SK-N-SH (cell line): ENCODE measurements at regions not wholly inside any gene's neighbourhood (a gene's known extent, or its start where the extent isn't known, plus 50 kb on each side); places are given as distances from the start of the nearest gene placed in this dataset.
A peak's percentile ranks its signal among the peaks of the same experiment; 100 is the strongest.

Experiments used
- CTCF ChIA-PET: fragments of 300-600, 350-600 bp; formaldehyde crosslinking; extraction: SDS; loops from one replicate; lab custom pipeline; 2021; lab: Yijun Ruan, JAX
- POLR2A ChIA-PET: fragments of 350-600 bp; sonication (Branson Sonifier 250); formaldehyde crosslinking; extraction: SDS; loops from one replicate; lab custom pipeline; 2020; ENCODE audit warnings: antibody characterized with exemption, inconsistent platforms; lab: Yijun Ruan, JAX
- DNase-seq: peaks from one replicate; pipeline ENCODE4 v3.0.0; 2012
- H2AFZ ChIP-seq: fragments of 200-600 bp; sonication (generic); 2 replicates; pipeline ENCODE4 v1.8.1; 2016; ENCODE audit warnings: antibody characterized with exemption, mild to moderate bottlenecking, low read depth
- H3F3A ChIP-seq: fragments of 200-600 bp; sonication (generic); replicated peaks from 2 replicates; pipeline ENCODE3; 2016; ENCODE audit warnings: antibody characterized with exemption, mild to moderate bottlenecking; ENCODE audit not compliant: insufficient read depth
- H3K27ac ChIP-seq, 2 experiments: fragments of 200-500 bp in 1 of 2; fragments of 200-600 bp in 1 of 2; sonication (Bioruptor generic) in 1 of 2; sonication (generic), shearing (Covaris generic) in 1 of 2; 2 replicates each; pipeline versions ENCODE4 v1.5.1 to v1.6.1; 2014 to 2016; ENCODE audit warnings: low read depth in 2 of 2, inconsistent platforms in 1 of 2, low read length in 1 of 2, mild to moderate bottlenecking in 1 of 2, mixed read lengths in 1 of 2
- H3K27me3 ChIP-seq: fragments of 200-600 bp; sonication (generic), shearing (Covaris generic); 2 replicates; pipeline ENCODE4 v1.6.1; 2016; ENCODE audit warnings: mixed run types; ENCODE audit not compliant: insufficient read depth
- H3K36me3 ChIP-seq, 2 experiments: fragments of 200-500 bp in 1 of 2; fragments of 200-600 bp in 1 of 2; sonication (Bioruptor generic) in 1 of 2; sonication (generic) in 1 of 2; replicated peaks in 1 of 2; 2 replicates each; pipeline versions ENCODE3 to v1.5.1; 2014 to 2016; ENCODE audit warnings: low read length in 1 of 2, mild to moderate bottlenecking in 1 of 2; ENCODE audit not compliant: insufficient read depth in 2 of 2, control insufficient read depth in 1 of 2
- H3K4me1 ChIP-seq, 2 experiments: fragments of 200-500 bp in 1 of 2; fragments of 200-600 bp in 1 of 2; sonication (Bioruptor generic) in 1 of 2; sonication (generic), shearing (Covaris generic) in 1 of 2; 2 replicates each; pipeline versions ENCODE4 v1.5.1 to v1.6.1; 2014 to 2016; ENCODE audit warnings: low read depth in 1 of 2, low read length in 1 of 2, mixed run types in 1 of 2; ENCODE audit not compliant: insufficient read depth in 2 of 2, control insufficient read depth in 1 of 2
- H3K4me2 ChIP-seq: fragments of 200-600 bp; sonication (generic), shearing (Covaris generic); 2 replicates; pipeline ENCODE4 v1.6.1; 2017; ENCODE audit warnings: mixed run types
- H3K4me3 ChIP-seq, 2 experiments: fragments of 200-500 bp in 1 of 2; fragments of 200-600 bp in 1 of 2; sonication (Bioruptor generic) in 1 of 2; sonication (generic), shearing (Covaris generic) in 1 of 2; 2 replicates each; pipeline versions ENCODE4 v1.5.1 to v1.8.1; 2014 to 2016; ENCODE audit warnings: low read depth in 2 of 2, inconsistent platforms in 1 of 2, low read length in 1 of 2, mild to moderate bottlenecking in 1 of 2, mixed read lengths in 1 of 2, moderate library complexity in 1 of 2
- H3K79me2 ChIP-seq: fragments of 200-600 bp; sonication (generic); 2 replicates; pipeline ENCODE4 v1.8.1; 2017; ENCODE audit warnings: mild to moderate bottlenecking; ENCODE audit not compliant: insufficient read depth
- H3K9ac ChIP-seq: fragments of 200-600 bp; sonication (generic); 2 replicates; pipeline ENCODE4 v1.6.1; 2017; ENCODE audit warnings: mixed run types
- H3K9me2 ChIP-seq: fragments of 200-600 bp; sonication (generic); 2 replicates; pipeline ENCODE4 v1.6.1; 2017; ENCODE audit warnings: mixed run types
- H3K9me3 ChIP-seq: fragments of 200-600 bp; sonication (generic); 2 replicates; pipeline ENCODE4 v1.6.1; 2017; ENCODE audit warnings: mixed run types, mild to moderate bottlenecking, moderate library complexity
- H4K20me1 ChIP-seq: fragments of 200-600 bp; sonication (generic); 2 replicates; pipeline ENCODE4 v1.6.1; 2017; ENCODE audit warnings: mild to moderate bottlenecking, mixed run types; ENCODE audit not compliant: insufficient read depth
- EP300 ChIP-seq, 2 experiments: IDR thresholded peaks; 2 replicates each; pipeline versions ENCODE4 v1.4.0 to v1.6.1; 2012; ENCODE audit warnings: borderline replicate concordance in 1 of 2, low read depth in 1 of 2, low read length in 1 of 2
- FOXJ3 ChIP-seq: sonication (generic); formaldehyde crosslinking; IDR thresholded peaks from 2 replicates; pipeline ENCODE4 v1.5.1; 2020; ENCODE audit warnings: mild to moderate bottlenecking, missing genetic modification reagents
- FOXM1 ChIP-seq: IDR thresholded peaks from 2 replicates; pipeline ENCODE4 v1.4.0; 2012; ENCODE audit warnings: low read depth, mild to moderate bottlenecking
- GATA2 ChIP-seq: sonication (generic); formaldehyde crosslinking; IDR thresholded peaks from 2 replicates; pipeline ENCODE4 v1.5.0; 2020; ENCODE audit warnings: mild to moderate bottlenecking, missing genetic modification reagents
- JUND ChIP-seq: IDR thresholded peaks from 2 replicates; pipeline ENCODE4 v1.4.0; 2012
- MXI1 ChIP-seq: IDR thresholded peaks from 2 replicates; pipeline ENCODE4 v1.6.1; 2012; ENCODE audit warnings: mild to moderate bottlenecking, low read depth, low read length, improper control_type of control experiment
- RAD21 ChIP-seq: IDR thresholded peaks from 2 replicates; pipeline ENCODE4 v1.6.1; 2012; ENCODE audit warnings: mild to moderate bottlenecking, low read length
- TCF12 ChIP-seq: IDR thresholded peaks from 2 replicates; pipeline ENCODE4 v1.4.0; 2012
- TEAD4 ChIP-seq: IDR thresholded peaks from 2 replicates; pipeline ENCODE4 v1.4.0; 2012; ENCODE audit warnings: mild to moderate bottlenecking, borderline replicate concordance; ENCODE audit not compliant: insufficient read depth
- YY1 ChIP-seq: IDR thresholded peaks from 2 replicates; pipeline ENCODE4 v1.4.0; 2012; ENCODE audit warnings: low read depth, mild to moderate bottlenecking
- WGBS: methylation state at CpG from one replicate; pipeline ENCODE4 v1.1.6; 2017; ENCODE audit warnings: low lambda C conversion rate; 5-methylcytosine and 5-hydroxymethylcytosine counted together
- TF ChIP-seq, protein P1 (sequence below): IDR thresholded peaks from 2 replicates; pipeline ENCODE4 v1.4.0; 2012; ENCODE audit warnings: low read depth, borderline replicate concordance
- TF ChIP-seq, protein P2 (sequence below): IDR thresholded peaks from 2 replicates; pipeline ENCODE4 v1.4.0; 2012; ENCODE audit warnings: low read depth, borderline replicate concordance
- TF ChIP-seq, protein P3 (sequence below): fragments of 150-350 bp; IDR thresholded peaks from 2 replicates; pipeline ENCODE4 v1.6.1; 2017; ENCODE audit warnings: antibody characterized with exemption, low read length, low read depth, borderline replicate concordance
- TF ChIP-seq, protein P4 (sequence below): fragments of 200-600 bp; sonication (generic); IDR thresholded peaks from 2 replicates; pipeline ENCODE4 v1.6.1; 2017; ENCODE audit warnings: antibody characterized with exemption, mild to moderate bottlenecking, moderate library complexity
- TF ChIP-seq, protein P5 (sequence below): fragments of 150-350 bp; IDR thresholded peaks from 2 replicates; pipeline ENCODE4 v1.6.1; 2016; ENCODE audit warnings: mild to moderate bottlenecking, low read depth, low read length
- TF ChIP-seq, protein P6 (sequence below): IDR thresholded peaks from 2 replicates; pipeline ENCODE4 v1.4.0; 2012; ENCODE audit warnings: low read depth

DNA sequence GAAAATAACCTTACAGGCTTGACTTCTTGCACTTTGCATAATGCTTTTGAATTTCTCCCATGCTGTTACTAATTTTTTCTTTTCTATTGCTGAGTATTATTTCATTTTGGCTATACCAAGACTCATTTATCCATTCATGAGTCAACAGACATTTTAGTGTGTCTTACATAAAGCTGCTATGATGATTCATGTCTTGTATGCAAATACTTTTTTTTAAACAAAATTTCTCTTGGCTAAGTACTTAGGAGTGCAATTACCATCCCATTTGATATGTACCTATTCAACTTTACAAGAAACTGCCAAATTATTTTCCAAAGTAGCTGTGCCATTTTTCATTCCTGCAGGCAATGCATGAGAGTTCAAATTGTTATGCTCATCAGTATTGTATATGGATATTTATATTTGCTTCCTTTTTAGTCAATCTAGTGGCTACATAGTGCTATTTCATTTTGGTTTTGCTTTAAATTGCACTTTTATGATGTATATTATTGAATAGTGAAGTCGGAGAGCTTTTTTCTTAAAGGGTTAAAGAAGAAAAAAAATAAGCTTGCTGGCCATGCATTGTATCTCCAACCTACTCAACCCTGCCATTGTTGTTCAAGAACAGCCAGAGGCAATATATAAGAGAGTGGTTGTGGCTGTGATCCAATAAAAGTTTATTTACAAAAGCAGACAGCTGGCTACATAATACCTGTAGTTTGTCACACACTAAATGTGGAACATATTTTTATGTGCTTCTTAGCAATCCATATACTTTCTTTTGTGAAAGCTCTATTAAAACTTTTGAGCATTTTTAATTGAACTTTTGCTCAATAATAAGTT is 862.8 kb downstream of the KCNT2 start:
- Histone ChIP-seq H3F3A (peaks cover 4% of the 10 kb centered on the region), H3K9me3 (no peaks in the 10 kb centered on the region), H3K4me1 (no peaks in the 10 kb centered on the region; a peak in 1 of 4 replicates), H3K27me3 (no peaks in the 10 kb centered on the region), H2AFZ (peak overlapping the region; percentile 71; the same call in 1 of the 2 replicates), H3K4me3 (no peak overlapping the region), H3K79me2 (no peaks in the 10 kb centered on the region), H3K9ac (no peak overlapping the region), H3K9me2 (no peaks in the 10 kb centered on the region), H3K4me2 (no peak overlapping the region), H3K27ac (no peak overlapping the region), H4K20me1 (no peaks in the 10 kb centered on the region), H3K36me3 (no peaks in the 10 kb centered on the region)
- WGBS: 21% methylated on average over 1 of the region's 1 CpG
- ChIA-PET CTCF (interaction anchor here (1.0 to 1.7 kb wide), 3 partner anchors 11 to 28 kb away, joined by 3 to 5 read pairs (median 4); no protein-coding TSS in a partner anchor), POLR2A (no interaction called here)
- TF ChIP-seq, protein P1, sequence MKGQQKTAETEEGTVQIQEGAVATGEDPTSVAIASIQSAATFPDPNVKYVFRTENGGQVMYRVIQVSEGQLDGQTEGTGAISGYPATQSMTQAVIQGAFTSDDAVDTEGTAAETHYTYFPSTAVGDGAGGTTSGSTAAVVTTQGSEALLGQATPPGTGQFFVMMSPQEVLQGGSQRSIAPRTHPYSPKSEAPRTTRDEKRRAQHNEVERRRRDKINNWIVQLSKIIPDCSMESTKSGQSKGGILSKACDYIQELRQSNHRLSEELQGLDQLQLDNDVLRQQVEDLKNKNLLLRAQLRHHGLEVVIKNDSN: no peak
- TF ChIP-seq RAD21 (no peak), YY1 (no peak), FOXJ3 (CRISPR knock-in tag) (no peak), FOXM1 (no peak), TEAD4 (no peak)
- TF ChIP-seq, protein P2, sequence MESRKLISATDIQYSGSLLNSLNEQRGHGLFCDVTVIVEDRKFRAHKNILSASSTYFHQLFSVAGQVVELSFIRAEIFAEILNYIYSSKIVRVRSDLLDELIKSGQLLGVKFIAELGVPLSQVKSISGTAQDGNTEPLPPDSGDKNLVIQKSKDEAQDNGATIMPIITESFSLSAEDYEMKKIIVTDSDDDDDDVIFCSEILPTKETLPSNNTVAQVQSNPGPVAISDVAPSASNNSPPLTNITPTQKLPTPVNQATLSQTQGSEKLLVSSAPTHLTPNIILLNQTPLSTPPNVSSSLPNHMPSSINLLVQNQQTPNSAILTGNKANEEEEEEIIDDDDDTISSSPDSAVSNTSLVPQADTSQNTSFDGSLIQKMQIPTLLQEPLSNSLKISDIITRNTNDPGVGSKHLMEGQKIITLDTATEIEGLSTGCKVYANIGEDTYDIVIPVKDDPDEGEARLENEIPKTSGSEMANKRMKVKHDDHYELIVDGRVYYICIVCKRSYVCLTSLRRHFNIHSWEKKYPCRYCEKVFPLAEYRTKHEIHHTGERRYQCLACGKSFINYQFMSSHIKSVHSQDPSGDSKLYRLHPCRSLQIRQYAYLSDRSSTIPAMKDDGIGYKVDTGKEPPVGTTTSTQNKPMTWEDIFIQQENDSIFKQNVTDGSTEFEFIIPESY: no peak
- TF ChIP-seq, protein P3, sequence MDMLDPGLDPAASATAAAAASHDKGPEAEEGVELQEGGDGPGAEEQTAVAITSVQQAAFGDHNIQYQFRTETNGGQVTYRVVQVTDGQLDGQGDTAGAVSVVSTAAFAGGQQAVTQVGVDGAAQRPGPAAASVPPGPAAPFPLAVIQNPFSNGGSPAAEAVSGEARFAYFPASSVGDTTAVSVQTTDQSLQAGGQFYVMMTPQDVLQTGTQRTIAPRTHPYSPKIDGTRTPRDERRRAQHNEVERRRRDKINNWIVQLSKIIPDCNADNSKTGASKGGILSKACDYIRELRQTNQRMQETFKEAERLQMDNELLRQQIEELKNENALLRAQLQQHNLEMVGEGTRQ: no peak
- TF ChIP-seq, protein P4, sequence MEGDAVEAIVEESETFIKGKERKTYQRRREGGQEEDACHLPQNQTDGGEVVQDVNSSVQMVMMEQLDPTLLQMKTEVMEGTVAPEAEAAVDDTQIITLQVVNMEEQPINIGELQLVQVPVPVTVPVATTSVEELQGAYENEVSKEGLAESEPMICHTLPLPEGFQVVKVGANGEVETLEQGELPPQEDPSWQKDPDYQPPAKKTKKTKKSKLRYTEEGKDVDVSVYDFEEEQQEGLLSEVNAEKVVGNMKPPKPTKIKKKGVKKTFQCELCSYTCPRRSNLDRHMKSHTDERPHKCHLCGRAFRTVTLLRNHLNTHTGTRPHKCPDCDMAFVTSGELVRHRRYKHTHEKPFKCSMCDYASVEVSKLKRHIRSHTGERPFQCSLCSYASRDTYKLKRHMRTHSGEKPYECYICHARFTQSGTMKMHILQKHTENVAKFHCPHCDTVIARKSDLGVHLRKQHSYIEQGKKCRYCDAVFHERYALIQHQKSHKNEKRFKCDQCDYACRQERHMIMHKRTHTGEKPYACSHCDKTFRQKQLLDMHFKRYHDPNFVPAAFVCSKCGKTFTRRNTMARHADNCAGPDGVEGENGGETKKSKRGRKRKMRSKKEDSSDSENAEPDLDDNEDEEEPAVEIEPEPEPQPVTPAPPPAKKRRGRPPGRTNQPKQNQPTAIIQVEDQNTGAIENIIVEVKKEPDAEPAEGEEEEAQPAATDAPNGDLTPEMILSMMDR: no peak
- DNase-seq: no peak

DNA sequence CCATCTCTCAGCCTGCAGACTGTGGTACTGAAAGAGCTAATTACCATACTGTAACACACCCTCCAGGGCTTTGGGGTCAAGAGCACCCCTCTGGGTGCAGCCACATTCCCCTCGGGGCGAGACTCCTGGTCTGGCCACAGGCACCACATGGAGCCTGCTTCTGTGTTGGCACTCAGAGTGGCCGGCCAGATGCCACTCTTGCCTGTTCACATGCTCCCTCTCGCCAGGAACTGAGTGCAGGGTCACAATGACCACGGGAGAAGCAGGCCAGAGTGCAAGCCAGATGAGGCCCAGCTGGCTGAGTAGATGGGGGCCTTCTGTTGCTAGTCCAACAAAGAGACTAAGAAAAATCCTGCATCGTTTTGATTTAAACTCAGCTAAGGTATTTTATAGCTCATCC is 864.0 kb downstream of the KCNT2 start:
- ChIA-PET POLR2A (no interaction called here), CTCF (interaction anchor here (0.9 kb wide), 1 partner anchor 17 kb away, joined by 3 read pairs; no protein-coding TSS in a partner anchor)
- Histone ChIP-seq H3K4me2 (no peak overlapping the region), H3K27me3 (no peaks in the 10 kb centered on the region), H3K36me3 (no peaks in the 10 kb centered on the region), H3K79me2 (no peaks in the 10 kb centered on the region), H4K20me1 (no peaks in the 10 kb centered on the region), H3K27ac (no peak overlapping the region), H3F3A (peaks cover 8% of the 10 kb centered on the region), H3K4me1 (no peaks in the 10 kb centered on the region; a peak in 1 of 4 replicates), H3K9ac (no peak overlapping the region), H3K9me3 (no peaks in the 10 kb centered on the region), H2AFZ (no peak overlapping the region), H3K4me3 (no peak overlapping the region), H3K9me2 (no peaks in the 10 kb centered on the region)
- TF ChIP-seq, protein P3: no peak
- no peak for TF ChIP-seq MXI1
- TF ChIP-seq YY1: no peak
- no peak for TF ChIP-seq FOXJ3 (CRISPR knock-in tag)
- no peak for TF ChIP-seq GATA2 (CRISPR knock-in tag)
- TF ChIP-seq, protein P1: no peak
- TF ChIP-seq, protein P5, sequence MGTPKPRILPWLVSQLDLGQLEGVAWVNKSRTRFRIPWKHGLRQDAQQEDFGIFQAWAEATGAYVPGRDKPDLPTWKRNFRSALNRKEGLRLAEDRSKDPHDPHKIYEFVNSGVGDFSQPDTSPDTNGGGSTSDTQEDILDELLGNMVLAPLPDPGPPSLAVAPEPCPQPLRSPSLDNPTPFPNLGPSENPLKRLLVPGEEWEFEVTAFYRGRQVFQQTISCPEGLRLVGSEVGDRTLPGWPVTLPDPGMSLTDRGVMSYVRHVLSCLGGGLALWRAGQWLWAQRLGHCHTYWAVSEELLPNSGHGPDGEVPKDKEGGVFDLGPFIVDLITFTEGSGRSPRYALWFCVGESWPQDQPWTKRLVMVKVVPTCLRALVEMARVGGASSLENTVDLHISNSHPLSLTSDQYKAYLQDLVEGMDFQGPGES: no peak
- no peak for TF ChIP-seq JUND
- TF ChIP-seq EP300 (IDR thresholded peaks at IDR 0.05; ENCODE audit: borderline replicate concordance in 1 of 2, low read depth in 1 of 2, low read length in 1 of 2): no peak
- TF ChIP-seq, protein P6, sequence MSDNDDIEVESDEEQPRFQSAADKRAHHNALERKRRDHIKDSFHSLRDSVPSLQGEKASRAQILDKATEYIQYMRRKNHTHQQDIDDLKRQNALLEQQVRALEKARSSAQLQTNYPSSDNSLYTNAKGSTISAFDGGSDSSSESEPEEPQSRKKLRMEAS: no peak
- no peak for TF ChIP-seq TCF12
- WGBS: 60% methylated on average over 6 of the region's 6 CpGs
- no peak for DNase-seq
